A673 (cell line): ENCODE measurements at regions not wholly inside any gene's neighbourhood (a gene's known extent, or its start where the extent isn't known, plus 50 kb on each side); places are given as distances from the start of the nearest gene placed in this dataset.

ENCODE experiments used
- BruUV-seq: library from RNA; stranded (reverse); fragments of 400-500 nt; replicated peaks from 2 replicates; lab custom pipeline; 2021; lab: Mats Ljungman, UMichigan
- CTCF ChIA-PET: fragments of 300-600 bp; sonication (Branson Sonifier 250); formaldehyde crosslinking; loops from one replicate; lab custom pipeline; 2022; ENCODE audit warnings: antibody characterized with exemption; lab: Charles Lee
- POLR2A ChIA-PET: fragments of 300-600 bp; sonication (Branson Sonifier 250); formaldehyde crosslinking; loops from one replicate; lab custom pipeline; 2022; ENCODE audit warnings: antibody characterized with exemption; ENCODE audit not compliant: low non-redundant PET; lab: Charles Lee
- DNase-seq: peaks from one replicate; pipeline ENCODE4 v3.0.0-alpha.2; 2015; ENCODE audit warnings: low spot score
- H3K27ac ChIP-seq: fragments of 200-600 bp; sonication (generic); 2 replicates; pipeline ENCODE4 v1.5.1; 2016; ENCODE audit warnings: mixed run types, low read depth, mild to moderate bottlenecking, mixed read lengths, antibody characterized with exemption, low read length; ENCODE audit not compliant: poor library complexity, severe bottlenecking
- H3K27me3 ChIP-seq: fragments of 200-600 bp; sonication (generic); replicated peaks from 2 replicates; pipeline ENCODE4 v1.6.1; 2017; ENCODE audit warnings: mixed run types, low read depth, mild to moderate bottlenecking, mixed read lengths, antibody characterized with exemption, low read length; ENCODE audit not compliant: insufficient read depth, poor library complexity
- H3K36me3 ChIP-seq: fragments of 200-600 bp; sonication (generic); 2 replicates; pipeline ENCODE4 v1.6.1; 2016; ENCODE audit warnings: mixed run types, mild to moderate bottlenecking, mixed read lengths, antibody characterized with exemption, low read length; ENCODE audit not compliant: insufficient read depth, poor library complexity, severe bottlenecking
- H3K4me1 ChIP-seq: fragments of 200-600 bp; sonication (generic); 2 replicates; pipeline ENCODE4 v1.6.1; 2017; ENCODE audit warnings: mixed run types, mild to moderate bottlenecking, mixed read lengths, antibody characterized with exemption, low read length; ENCODE audit not compliant: insufficient read depth, poor library complexity, severe bottlenecking
- H3K4me3 ChIP-seq: fragments of 200-600 bp; sonication (generic); 2 replicates; pipeline ENCODE4 v1.5.1; 2016; ENCODE audit warnings: low read depth, mixed run types, mild to moderate bottlenecking, mixed read lengths, low read length; ENCODE audit not compliant: poor library complexity, severe bottlenecking
- H3K9me3 ChIP-seq: fragments of 200-600 bp; sonication (generic); 2 replicates; pipeline ENCODE4 v1.6.1; 2016; ENCODE audit warnings: mixed run types, low read depth, mild to moderate bottlenecking, mixed read lengths, antibody characterized with exemption, low read length; ENCODE audit not compliant: poor library complexity, severe bottlenecking
- CTCF ChIP-seq: fragments of 300-800, 200-600 bp; sonication (generic); conservative IDR thresholded peaks from 2 replicates; pipeline ENCODE4 v1.5.1; 2017; ENCODE audit warnings: low read depth, mild to moderate bottlenecking, antibody characterized with exemption, low read length, moderate library complexity, mixed read lengths
- EZH2 ChIP-seq: fragments of 200-600 bp; sonication (generic); IDR thresholded peaks from 2 replicates; pipeline ENCODE4 v1.6.1; 2017; ENCODE audit warnings: borderline replicate concordance, low read depth, mild to moderate bottlenecking, mixed read lengths, antibody characterized with exemption, low read length; ENCODE audit not compliant: poor library complexity, severe bottlenecking
- intact Hi-C: fragments of 100-400 bp; cut with micrococcal nuclease; formaldehyde crosslinking; loops from one replicate; pipeline ENCODE4 v1.10.0; 2022; ENCODE audit not compliant: unreplicated experiment

- no peak overlapping the region for H3K4me3 ChIP-seq
- no peaks in the 10 kb centered on the region for H3K9me3 ChIP-seq
- POLR2A ChIA-PET, result no interaction called here
- CTCF ChIA-PET, result no interaction called here
- no peaks in the 10 kb centered on the region for H3K36me3 ChIP-seq
- H3K4me1 ChIP-seq, result no peaks in the 10 kb centered on the region
- intact Hi-C loops, result no loop called here
- no TSS peak for BruUV-seq
- peak; percentile 66 for DNase-seq
- no peak overlapping the region for H3K27ac ChIP-seq
- no peak for TF ChIP-seq CTCF
- no peak for TF ChIP-seq EZH2
- no peaks in the 10 kb centered on the region for H3K27me3 ChIP-seq
Observed at GRCh38 chr5:121503111-121503840, 348.4 kb upstream of the FTMT start.

- H3K4me1 ChIP-seq, result no peaks in the 10 kb centered on the region
- no peak for DNase-seq
- no peak overlapping the region for H3K4me3 ChIP-seq
- no peak for TF ChIP-seq CTCF
- no peak for TF ChIP-seq EZH2
- no peaks in the 10 kb centered on the region for H3K27me3 ChIP-seq
- intact Hi-C loops, result no loop called here
- no peaks in the 10 kb centered on the region for H3K9me3 ChIP-seq
- ChIA-PET CTCF (no interaction called here), POLR2A (no interaction called here)
- H3K27ac ChIP-seq, result no peak overlapping the region
- no peaks in the 10 kb centered on the region for H3K36me3 ChIP-seq
- BruUV-seq, result no TSS peak
Observed at GRCh38 chr5:121516997-121517396, 334.7 kb upstream of the FTMT start.

GRCh38 chr5:121525706-121526105 lies 326.0 kb upstream of the FTMT start:
- H3K9me3 ChIP-seq, result peaks cover 4% of the 10 kb centered on the region
- BruUV-seq, result no TSS peak
- no peak overlapping the region for H3K27ac ChIP-seq
- H3K4me1 ChIP-seq, result no peaks in the 10 kb centered on the region
- H3K36me3 ChIP-seq, result no peaks in the 10 kb centered on the region
- peak; percentile 1 for DNase-seq
- TF ChIP-seq EZH2 (no peak), CTCF (no peak)
- no peaks in the 10 kb centered on the region for H3K27me3 ChIP-seq
- no peak overlapping the region for H3K4me3 ChIP-seq
- intact Hi-C loops, result no loop called here
- CTCF ChIA-PET, result no interaction called here
- POLR2A ChIA-PET, result no interaction called here
